ENCODE measurements at regions not wholly inside any gene's neighbourhood (a gene's known extent, or its start where the extent isn't known, plus 50 kb on each side); places are given as distances from the start of the nearest gene placed in this dataset.

GRCh38 chr14:100399052-100399849, 76.1 kb downstream of the SLC25A47 start:
- DNase-seq, result no peak

- no peak for DNase-seq
Measured at GRCh38 chr14:100400115-100400514, 77.0 kb downstream of the SLC25A47 start.

GRCh38 chr14:100401031-100401692, 78.0 kb downstream of the SLC25A47 start:
- DNase-seq, result no peak

- no peak for DNase-seq
Measured at GRCh38 chr14:100401792-100402191, 78.7 kb downstream of the SLC25A47 start.

- DNase-seq, result no peak
Measured at GRCh38 chr14:100402631-100403030, 79.5 kb downstream of the SLC25A47 start.

GRCh38 chr14:100403105-100403504, 80.0 kb downstream of the SLC25A47 start:
- DNase-seq, result no peak

GRCh38 chr14:100403802-100404365, 80.7 kb downstream of the SLC25A47 start:
- no peak for DNase-seq

GRCh38 chr14:100404419-100404818, 81.3 kb downstream of the SLC25A47 start:
- no peak for DNase-seq

- DNase-seq, result no peak
Measured at GRCh38 chr14:100405760-100406455, 82.8 kb downstream of the SLC25A47 start.

- no peak for DNase-seq
Measured at GRCh38 chr14:100406505-100407131, 83.5 kb downstream of the SLC25A47 start.

- DNase-seq, result no peak
Measured at GRCh38 chr14:100407376-100408102, 84.4 kb downstream of the SLC25A47 start.

GRCh38 chr14:100408350-100409002, 85.3 kb downstream of the SLC25A47 start:
- no peak for DNase-seq

- no peak for DNase-seq
Measured at GRCh38 chr14:100409003-100409360, 85.8 kb downstream of the SLC25A47 start.

GRCh38 chr14:100409651-100410050, 86.5 kb downstream of the SLC25A47 start:
- DNase-seq, result no peak

GRCh38 chr14:100410056-100410565, 87.0 kb downstream of the SLC25A47 start:
- no peak for DNase-seq

- no peak for DNase-seq
Measured at GRCh38 chr14:100413699-100414098, 90.6 kb downstream of the SLC25A47 start.

GRCh38 chr14:100415226-100415625, 92.1 kb downstream of the SLC25A47 start:
- DNase-seq, result no peak

GRCh38 chr14:100416081-100416680, 93.0 kb downstream of the SLC25A47 start:
- no peak for DNase-seq

- no peak for DNase-seq
Measured at GRCh38 chr14:100416921-100417860, 94.1 kb downstream of the SLC25A47 start.

- no peak for DNase-seq
Measured at GRCh38 chr14:100419856-100420255, 96.7 kb downstream of the SLC25A47 start.

Measured in DMS153 (cell line).